CD4-positive, alpha-beta T cell (primary cell): ENCODE measurements at regions not wholly inside any gene's neighbourhood (a gene's known extent, or its start where the extent isn't known, plus 50 kb on each side); places are given as distances from the start of the nearest gene placed in this dataset.

Experiments used
- ATAC-seq: fragments of 200-7000 bp; cut with Tn5 transposase; one replicate; pipeline ENCODE4 v1.10.0; 2022; ENCODE audit warnings: mild to moderate bottlenecking; ENCODE audit not compliant: poor library complexity
- CTCF ChIA-PET: fragments of 350-600 bp; sonication (Branson Sonifier 250); formaldehyde crosslinking; loops from one replicate; lab custom pipeline; 2021; ENCODE audit warnings: antibody characterized with exemption, inconsistent platforms; lab: Charles Lee
- POLR2A ChIA-PET: fragments of 350-600 bp; sonication (Branson Sonifier 250); formaldehyde crosslinking; loops from one replicate; lab custom pipeline; 2021; ENCODE audit warnings: antibody characterized with exemption, inconsistent platforms; lab: Charles Lee
- DNase-seq, 14 experiments: peaks; one replicate each; pipeline ENCODE4 v3.0.0-alpha.2; 2013 to 2020; ENCODE audit warnings: mixed read lengths in 2 of 14
- H3K27ac ChIP-seq, 2 donors: one replicate each; pipeline versions ENCODE4 v1.5.1 to v1.7.0; 2013; ENCODE audit warnings: low read length in 2 of 2, low read depth in 1 of 2, mild to moderate bottlenecking in 1 of 2
- H3K27me3 ChIP-seq, 2 experiments: 1 replicate in 1 of 2; 2 replicates in 1 of 2; pipeline versions ENCODE4 v1.6.1 to v1.7.0; 2013; ENCODE audit warnings: low read length in 2 of 2, control low read depth in 1 of 2, mild to moderate bottlenecking in 1 of 2, moderate library complexity in 1 of 2; ENCODE audit not compliant: insufficient read depth in 2 of 2, control insufficient read depth in 1 of 2
- H3K36me3 ChIP-seq: one replicate; pipeline ENCODE4 v1.6.1; 2013; ENCODE audit warnings: low read length, control low read depth; ENCODE audit not compliant: insufficient read depth
- H3K4me1 ChIP-seq: one replicate; pipeline ENCODE4 v1.6.1; 2013; ENCODE audit warnings: low read length, control low read depth; ENCODE audit not compliant: insufficient read depth
- H3K4me3 ChIP-seq: one replicate; pipeline ENCODE4 v1.5.1; 2013; ENCODE audit warnings: mild to moderate bottlenecking, low read length, moderate library complexity
- H3K9me3 ChIP-seq, 2 experiments: 1 replicate in 1 of 2; 2 replicates in 1 of 2; pipeline versions ENCODE4 v1.6.1 to v1.7.0; 2013; ENCODE audit warnings: low read length in 2 of 2, mild to moderate bottlenecking in 2 of 2, control low read depth in 1 of 2, moderate library complexity in 1 of 2; ENCODE audit not compliant: control insufficient read depth in 1 of 2, insufficient read depth in 1 of 2
- H3K27ac Mint-ChIP-seq: one replicate; pipeline ENCODE4 v1.8.0; 2020; ENCODE audit warnings: mixed read lengths
- H3K27me3 Mint-ChIP-seq: one replicate; pipeline ENCODE4 v1.8.0; 2021; ENCODE audit warnings: mixed read lengths
- H3K36me3 Mint-ChIP-seq: one replicate; pipeline ENCODE4 v1.8.0; 2021; ENCODE audit warnings: low read depth, mixed read lengths
- H3K4me1 Mint-ChIP-seq: one replicate; pipeline ENCODE4 v1.8.0; 2021; ENCODE audit warnings: low read depth, mixed read lengths
- H3K4me3 Mint-ChIP-seq: one replicate; pipeline ENCODE4 v1.8.0; 2020; ENCODE audit warnings: mild to moderate bottlenecking, mixed read lengths
- H3K9me3 Mint-ChIP-seq: one replicate; pipeline ENCODE4 v1.8.0; 2020; ENCODE audit warnings: mixed read lengths
- CTCF ChIP-seq: fragments of 200-600 bp; IDR thresholded peaks from one replicate; pipeline ENCODE4 v1.8.0; 2022; ENCODE audit warnings: antibody characterized with exemption, mild to moderate bottlenecking
- intact Hi-C, 2 experiments: fragments of 100-400 bp; cut with DNase I in 1 of 2; cut with micrococcal nuclease in 1 of 2; formaldehyde crosslinking; loops; one replicate each; pipeline versions ENCODE4 v1.15.1 to v1.9.0; 2023 to 2025; cut with DNase I, micrococcal nuclease

GRCh38 chr4:19301527-19301926, 950.2 kb upstream of the SLIT2 start:
- CTCF ChIA-PET = interaction anchor here (1.4 kb wide), 1 partner anchor 13 kb away, joined by 3 read pairs; no protein-coding TSS in a partner anchor

GRCh38 chr4:19300213-19300612, 951.5 kb upstream of the SLIT2 start:
- TF ChIP-seq CTCF = no peak
- Mint-ChIP-seq H3K27me3 (no peaks in the 10 kb centered on the region), H3K4me1 (no peaks in the 10 kb centered on the region), H3K36me3 (no peaks in the 10 kb centered on the region), H3K27ac (no peak overlapping the region), H3K9me3 (peaks cover 5% of the 10 kb centered on the region), H3K4me3 (no peak overlapping the region)
- Histone ChIP-seq H3K27me3 (no peaks in the 10 kb centered on the region), H3K9me3 (peaks cover 3 to 6% of the 10 kb centered on the region in 2 experiments), H3K4me3 (no peak overlapping the region), H3K36me3 (no peaks in the 10 kb centered on the region), H3K4me1 (no peaks in the 10 kb centered on the region), H3K27ac (no peak overlapping the region)
- no peak for ATAC-seq
- no peak for DNase-seq
- CTCF ChIA-PET = interaction anchor here (0.6 to 1.4 kb wide), 2 partner anchors 14 to 753 kb away, joined by 3 read pairs; no protein-coding TSS in a partner anchor
- intact Hi-C loops = no loop called here
- POLR2A ChIA-PET = no interaction called here

More at GRCh38 chr4:19301527-19301926, 950.2 kb upstream of the SLIT2 start:
- Mint-ChIP-seq H3K9me3 (peaks cover 8% of the 10 kb centered on the region), H3K27me3 (no peaks in the 10 kb centered on the region), H3K36me3 (no peaks in the 10 kb centered on the region), H3K4me3 (no peak overlapping the region), H3K27ac (no peak overlapping the region), H3K4me1 (no peaks in the 10 kb centered on the region)
- no peaks in the 10 kb centered on the region for H3K27me3 ChIP-seq
- H3K4me1 ChIP-seq = no peaks in the 10 kb centered on the region
- POLR2A ChIA-PET = no interaction called here
- H3K4me3 ChIP-seq = no peak overlapping the region
- no peak for DNase-seq
- no peak for ATAC-seq
- H3K36me3 ChIP-seq = no peaks in the 10 kb centered on the region
- TF ChIP-seq CTCF = no peak
- H3K27ac ChIP-seq = no peak overlapping the region
- peaks cover 0 to 6% of the 10 kb centered on the region in 2 experiments for H3K9me3 ChIP-seq
- intact Hi-C loops = no loop called here

GRCh38 chr4:19298998-19299397, 952.7 kb upstream of the SLIT2 start:
- no peaks in the 10 kb centered on the region for H3K36me3 Mint-ChIP-seq
- peaks cover 10% of the 10 kb centered on the region for H3K9me3 Mint-ChIP-seq
- no peak for TF ChIP-seq CTCF

More at GRCh38 chr4:19298998-19299397, 952.7 kb upstream of the SLIT2 start:
- no peak for DNase-seq
- Mint-ChIP-seq H3K4me3 (no peak overlapping the region), H3K27me3 (no peaks in the 10 kb centered on the region), H3K4me1 (no peaks in the 10 kb centered on the region), H3K27ac (no peak overlapping the region)
- H3K27ac ChIP-seq = no peak overlapping the region
- peaks cover 3 to 6% of the 10 kb centered on the region in 2 experiments for H3K9me3 ChIP-seq
- intact Hi-C loops = no loop called here
- no peaks in the 10 kb centered on the region for H3K4me1 ChIP-seq
- POLR2A ChIA-PET = no interaction called here
- H3K4me3 ChIP-seq = no peak overlapping the region
- ATAC-seq = no peak
- H3K27me3 ChIP-seq = no peaks in the 10 kb centered on the region
- CTCF ChIA-PET = no interaction called here
- no peaks in the 10 kb centered on the region for H3K36me3 ChIP-seq
